ENCODE measurements at regions not wholly inside any gene's neighbourhood (a gene's known extent, or its start where the extent isn't known, plus 50 kb on each side); places are given as distances from the start of the nearest gene placed in this dataset.
"Not testable (repeated sequence)": the region's sequence is repeated elsewhere in the genome, so short reads cannot be mapped to it uniquely, and the experiment has no call there.

- H3K4me3 Mint-ChIP-seq: peak overlapping the region; percentile 24
- DNase-seq (no peak), ATAC-seq (peak in 1 of 2 donors; percentile 27)
- peaks cover 34% of the 10 kb centered on the region for H3K27me3 Mint-ChIP-seq (ENCODE audit: low read depth)
- no peaks in the 10 kb centered on the region for H3K36me3 Mint-ChIP-seq (ENCODE audit: insufficient read depth)
- no peaks in the 10 kb centered on the region for H3K9me3 Mint-ChIP-seq
- H3K4me1 Mint-ChIP-seq (ENCODE audit: low read depth): peaks cover 4% of the 10 kb centered on the region
Observed at GRCh38 chr2:58428096-58429013, 187.2 kb upstream of the FANCL start.

DNA sequence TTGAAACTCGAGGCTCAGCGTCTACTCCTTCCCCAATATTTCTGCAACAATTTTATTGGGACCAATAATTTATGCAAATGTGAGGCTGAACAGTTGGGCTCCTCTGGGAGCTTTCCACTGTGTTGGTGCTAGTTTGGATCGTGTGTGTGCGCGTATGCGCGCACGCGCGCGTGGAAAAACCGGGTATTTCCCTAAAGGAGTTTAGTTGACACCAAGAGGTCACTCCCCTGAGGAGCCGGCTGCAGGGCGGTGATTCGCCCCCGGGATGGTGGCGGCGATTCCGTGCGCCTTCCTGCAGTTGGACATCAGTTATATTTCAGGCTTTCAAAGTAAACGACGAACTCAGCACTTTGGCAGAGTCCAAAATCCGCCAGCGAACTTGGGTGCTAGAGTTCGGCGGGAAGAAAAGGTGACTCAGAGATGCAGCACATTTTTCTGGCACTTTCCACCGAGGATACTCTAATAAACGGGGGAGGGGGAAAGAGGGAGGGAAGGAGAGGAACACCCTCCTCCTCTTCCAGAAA, 186.5 kb upstream of the FANCL start:
- Mint-ChIP-seq H3K4me3 (peak overlapping the region; percentile 24), H3K27me3 (ENCODE audit: low read depth) (peaks cover 34% of the 10 kb centered on the region), H3K36me3 (ENCODE audit: insufficient read depth) (no peaks in the 10 kb centered on the region), H3K4me1 (ENCODE audit: low read depth) (peaks cover 4% of the 10 kb centered on the region), H3K9me3 (no peaks in the 10 kb centered on the region)
- DNase-seq (no peak), ATAC-seq (no peak)

DNA sequence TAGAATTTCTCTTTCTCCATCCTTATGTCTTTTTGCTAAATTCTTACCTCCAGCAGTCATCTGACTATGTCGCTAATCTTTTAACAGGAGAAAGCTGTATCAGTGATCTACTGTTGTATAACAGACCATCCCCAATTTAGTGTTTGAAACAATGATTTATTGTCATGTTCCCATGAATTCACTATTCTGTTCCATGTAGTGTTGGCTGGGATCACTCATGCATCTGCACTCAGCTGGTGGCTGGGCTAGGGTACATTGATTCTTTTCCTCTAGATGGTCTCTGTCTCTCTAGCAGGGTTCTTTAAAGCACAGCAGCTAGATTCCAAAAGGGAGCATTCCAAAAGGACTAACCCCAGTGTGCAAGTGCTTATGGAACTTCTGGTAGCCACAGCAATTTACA, 184.2 kb upstream of the FANCL start:
- DNase-seq: no peak
- H3K36me3 Mint-ChIP-seq (ENCODE audit: insufficient read depth): no peaks in the 10 kb centered on the region
- H3K4me3 Mint-ChIP-seq: no peak overlapping the region
- H3K27me3 Mint-ChIP-seq (ENCODE audit: low read depth): peaks cover 34% of the 10 kb centered on the region
- H3K4me1 Mint-ChIP-seq (ENCODE audit: low read depth): peaks cover 4% of the 10 kb centered on the region
- no peaks in the 10 kb centered on the region for H3K9me3 Mint-ChIP-seq
- no peak for ATAC-seq

DNA sequence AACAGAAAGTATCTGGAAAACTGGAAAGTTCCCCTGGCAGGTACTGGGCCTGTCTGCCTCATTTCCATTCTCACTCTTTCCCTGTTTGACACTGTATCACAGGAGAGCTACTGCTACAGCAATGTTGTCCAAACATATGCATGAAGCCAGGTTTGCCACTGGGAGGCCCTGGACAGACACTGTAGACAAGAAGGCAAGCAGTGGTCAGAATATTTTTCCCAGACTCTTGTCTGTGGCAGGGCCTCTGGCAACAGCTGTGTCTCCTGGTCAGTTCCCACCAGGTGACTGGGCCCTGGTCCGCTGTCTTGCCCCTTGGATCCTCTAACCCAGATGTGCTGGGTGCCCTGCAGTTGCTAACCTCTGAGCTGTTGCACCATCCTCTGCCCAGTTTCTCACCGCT, 178.9 kb upstream of the FANCL start:
- Mint-ChIP-seq H3K4me3 (no peak overlapping the region), H3K27me3 (ENCODE audit: low read depth) (peaks cover 2% of the 10 kb centered on the region), H3K36me3 (ENCODE audit: insufficient read depth) (no peaks in the 10 kb centered on the region), H3K9me3 (no peaks in the 10 kb centered on the region), H3K4me1 (ENCODE audit: low read depth) (no peaks in the 10 kb centered on the region)
- no peak for ATAC-seq
- no peak for DNase-seq

DNA sequence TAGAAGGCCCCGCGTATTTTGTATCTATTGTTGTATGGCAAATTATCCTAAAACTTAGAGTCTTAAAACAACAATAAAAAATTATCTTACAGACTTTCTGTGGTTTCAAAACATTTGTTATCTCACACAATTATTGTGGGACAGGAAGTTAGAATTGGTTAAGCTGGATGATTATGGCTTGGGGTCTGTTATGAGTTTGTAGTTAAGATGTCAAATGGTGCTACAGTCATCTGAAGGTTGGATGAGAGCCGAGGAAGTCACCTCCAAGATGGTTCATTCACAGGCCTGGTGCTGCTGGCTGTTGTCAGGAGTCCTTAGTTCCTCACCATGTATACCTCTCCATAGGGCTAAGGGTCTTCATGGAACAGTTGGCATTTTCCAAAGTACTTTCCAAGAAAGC, 175.6 kb upstream of the FANCL start:
- H3K36me3 Mint-ChIP-seq (ENCODE audit: insufficient read depth): no peaks in the 10 kb centered on the region
- ATAC-seq: no peak
- H3K4me3 Mint-ChIP-seq: no peak overlapping the region
- no peak for DNase-seq
- no peaks in the 10 kb centered on the region for H3K27me3 Mint-ChIP-seq (ENCODE audit: low read depth)
- no peaks in the 10 kb centered on the region for H3K4me1 Mint-ChIP-seq (ENCODE audit: low read depth)
- no peaks in the 10 kb centered on the region for H3K9me3 Mint-ChIP-seq

DNA sequence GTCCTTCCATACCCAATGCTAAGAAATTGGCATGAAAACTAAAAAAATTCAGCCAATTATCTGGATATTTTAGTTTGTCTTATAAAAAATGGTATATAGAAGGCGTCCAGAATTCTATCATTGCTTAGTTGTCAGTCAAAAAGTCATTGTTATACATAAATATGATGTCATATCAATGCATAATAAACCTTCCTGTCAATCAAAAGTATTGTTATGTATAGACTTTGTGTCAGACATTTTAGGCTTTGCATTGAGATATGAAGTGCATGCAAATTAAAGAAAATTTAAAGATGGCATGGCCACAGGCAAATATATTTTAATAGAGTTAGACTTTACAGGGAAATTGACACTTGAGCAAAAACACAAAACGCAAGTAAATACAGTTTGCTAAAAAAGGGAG, 173.4 kb upstream of the FANCL start:
- Mint-ChIP-seq H3K9me3 (no peaks in the 10 kb centered on the region), H3K4me1 (ENCODE audit: low read depth) (no peaks in the 10 kb centered on the region), H3K36me3 (ENCODE audit: insufficient read depth) (no peaks in the 10 kb centered on the region), H3K27me3 (ENCODE audit: low read depth) (no peaks in the 10 kb centered on the region), H3K4me3 (no peak overlapping the region)
- no peak for ATAC-seq
- DNase-seq: no peak

DNA sequence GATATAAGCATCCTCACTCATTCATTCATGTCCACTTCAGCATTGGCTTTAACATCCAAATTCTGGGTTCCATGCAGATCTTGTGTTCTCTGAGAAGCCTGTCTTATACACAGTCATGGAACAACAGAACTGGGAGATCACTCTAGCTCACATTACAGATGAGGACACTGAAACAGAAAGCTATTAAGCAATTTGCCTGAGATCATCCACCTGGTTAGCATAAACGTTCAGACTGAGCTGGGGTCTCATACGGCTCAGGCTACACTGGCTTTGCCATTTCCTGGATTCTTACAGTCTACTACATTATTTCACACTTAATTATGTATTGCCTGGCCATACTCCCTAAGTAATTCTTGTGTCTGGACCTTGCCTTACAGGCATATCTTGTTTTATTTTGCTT, 169.4 kb upstream of the FANCL start:
- no peak for DNase-seq
- no peaks in the 10 kb centered on the region for H3K27me3 Mint-ChIP-seq (ENCODE audit: low read depth)
- ATAC-seq: no peak
- no peaks in the 10 kb centered on the region for H3K4me1 Mint-ChIP-seq (ENCODE audit: low read depth)
- no peaks in the 10 kb centered on the region for H3K36me3 Mint-ChIP-seq (ENCODE audit: insufficient read depth)
- H3K4me3 Mint-ChIP-seq: no peak overlapping the region
- H3K9me3 Mint-ChIP-seq: no peaks in the 10 kb centered on the region

DNA sequence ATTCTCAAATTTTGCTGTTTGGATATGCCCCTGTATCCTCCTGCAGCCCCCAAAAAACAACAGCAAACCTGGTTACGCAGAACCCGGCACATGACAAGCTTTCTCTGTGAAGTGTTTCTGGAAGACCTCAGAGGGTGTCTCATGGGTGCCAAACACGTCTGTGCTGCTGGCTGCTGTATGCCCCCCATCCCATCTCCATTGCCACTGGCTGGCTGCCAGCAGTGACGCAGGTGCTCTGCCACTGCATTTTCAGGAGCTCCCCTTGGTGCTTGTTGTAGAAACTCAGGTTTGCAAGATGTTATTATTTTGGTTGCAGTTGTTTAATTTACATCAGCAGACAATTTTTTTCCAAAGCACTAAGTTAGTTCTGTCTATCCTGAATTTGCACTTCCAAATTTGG, 166.4 kb upstream of the FANCL start:
- no peak for DNase-seq
- no peak for ATAC-seq
- H3K27me3 Mint-ChIP-seq (ENCODE audit: low read depth): no peaks in the 10 kb centered on the region
- H3K9me3 Mint-ChIP-seq: no peaks in the 10 kb centered on the region
- H3K4me3 Mint-ChIP-seq: no peak overlapping the region
- H3K4me1 Mint-ChIP-seq (ENCODE audit: low read depth): no peaks in the 10 kb centered on the region
- no peaks in the 10 kb centered on the region for H3K36me3 Mint-ChIP-seq (ENCODE audit: insufficient read depth)

DNA sequence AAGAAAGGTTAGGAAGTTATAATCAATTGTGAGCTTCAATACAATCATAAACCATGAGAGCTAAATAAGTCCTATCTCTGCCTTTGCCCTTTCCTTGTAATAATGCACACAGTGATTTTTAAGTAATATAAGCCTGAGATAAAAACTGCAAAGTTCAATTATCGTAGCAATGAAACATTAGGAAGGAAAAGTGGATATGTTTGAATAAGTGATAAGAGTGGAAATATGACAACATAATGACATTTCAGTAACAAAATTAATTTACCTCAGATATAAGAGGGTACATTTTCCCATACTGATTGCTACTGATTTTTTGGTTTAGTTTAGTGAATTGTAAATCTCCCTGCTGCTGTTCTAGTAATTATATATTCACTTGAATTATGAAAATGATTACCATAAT, 164.2 kb upstream of the FANCL start:
- H3K4me3 Mint-ChIP-seq: no peak overlapping the region
- H3K36me3 Mint-ChIP-seq (ENCODE audit: insufficient read depth): no peaks in the 10 kb centered on the region
- DNase-seq (no peak), ATAC-seq (no peak)
- H3K9me3 Mint-ChIP-seq: no peaks in the 10 kb centered on the region
- no peaks in the 10 kb centered on the region for H3K4me1 Mint-ChIP-seq (ENCODE audit: low read depth)
- H3K27me3 Mint-ChIP-seq (ENCODE audit: low read depth): no peaks in the 10 kb centered on the region

DNA sequence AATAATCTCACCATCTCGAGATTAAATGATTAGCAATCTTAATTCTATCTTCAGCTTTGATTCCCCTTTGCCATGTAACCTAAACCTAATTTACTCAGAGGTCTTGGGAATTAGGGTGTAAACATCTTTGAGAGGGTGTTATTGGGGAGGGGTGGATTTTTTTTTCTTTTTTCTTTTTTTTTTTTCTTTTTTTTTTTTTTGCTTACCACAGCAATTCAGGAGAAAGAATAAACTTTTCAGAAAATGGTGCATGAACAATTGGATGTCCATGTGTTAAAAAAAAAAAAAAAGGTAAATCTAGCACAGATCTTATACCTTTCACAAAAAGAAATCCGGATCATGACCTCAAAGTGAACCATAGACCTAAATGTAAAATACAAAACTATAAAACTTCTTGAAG, 160.8 kb upstream of the FANCL start:
- Mint-ChIP-seq H3K4me1 (ENCODE audit: low read depth) (no peaks in the 10 kb centered on the region), H3K4me3 (no peak overlapping the region), H3K9me3 (no peaks in the 10 kb centered on the region), H3K27me3 (ENCODE audit: low read depth) (no peaks in the 10 kb centered on the region), H3K36me3 (ENCODE audit: insufficient read depth) (no peaks in the 10 kb centered on the region)
- DNase-seq (no peak), ATAC-seq (no peak)

DNA sequence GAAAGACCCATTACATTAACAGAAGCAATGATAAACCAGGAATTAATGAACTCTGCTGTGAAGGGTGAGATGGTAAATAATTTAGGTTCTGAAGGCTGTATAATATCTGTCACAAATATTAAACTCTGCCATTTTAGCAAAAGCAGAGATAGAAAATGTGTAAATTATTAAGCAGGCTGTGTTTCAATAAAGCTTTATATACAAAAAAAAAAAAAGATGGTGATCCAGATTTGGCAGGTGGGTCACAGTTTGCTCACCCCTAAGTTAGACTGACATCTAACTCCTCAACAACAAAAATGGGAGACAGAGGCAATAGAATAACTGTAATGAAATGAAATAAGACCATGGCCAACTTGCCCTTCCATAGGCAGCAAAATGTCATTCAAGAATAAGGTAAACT, 157.3 kb upstream of the FANCL start:
- Mint-ChIP-seq H3K9me3 (no peaks in the 10 kb centered on the region), H3K4me1 (ENCODE audit: low read depth) (no peaks in the 10 kb centered on the region), H3K27me3 (ENCODE audit: low read depth) (peaks cover 2% of the 10 kb centered on the region), H3K36me3 (ENCODE audit: insufficient read depth) (no peaks in the 10 kb centered on the region), H3K4me3 (no peak overlapping the region)
- DNase-seq (no peak), ATAC-seq (no peak)

GRCh38 chr2:58387701-58388100, 146.6 kb upstream of the FANCL start:
- no peaks in the 10 kb centered on the region for H3K9me3 Mint-ChIP-seq

DNA sequence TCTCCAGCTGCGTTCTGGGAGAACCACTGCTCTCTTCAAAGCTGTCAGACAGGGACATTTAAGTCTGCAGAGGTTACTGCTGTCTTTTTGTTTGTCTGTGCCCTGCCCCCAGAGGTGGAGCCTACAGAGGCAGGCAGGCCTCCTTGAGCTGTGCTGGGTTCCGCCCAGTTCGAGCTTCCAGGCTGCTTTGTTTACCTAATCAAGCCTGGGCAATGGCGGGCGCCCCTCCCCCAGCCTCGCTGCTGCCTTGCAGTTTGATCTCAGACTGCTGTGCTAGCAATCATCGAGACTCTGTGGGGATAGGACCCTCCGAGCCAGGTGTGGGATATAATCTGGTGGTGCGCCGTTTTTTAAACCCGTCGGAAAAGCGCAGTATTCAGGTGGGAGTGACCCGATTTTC, 145.8 kb upstream of the FANCL start:
- H3K27me3 Mint-ChIP-seq (ENCODE audit: low read depth); H3K4me3 Mint-ChIP-seq; H3K4me1 Mint-ChIP-seq (ENCODE audit: low read depth); H3K36me3 Mint-ChIP-seq (ENCODE audit: insufficient read depth); DNase-seq; H3K9me3 Mint-ChIP-seq; ATAC-seq: not testable (repeated sequence)

More at GRCh38 chr2:58387701-58388100, 146.6 kb upstream of the FANCL start:
- Mint-ChIP-seq H3K4me1 (ENCODE audit: low read depth) (no peaks in the 10 kb centered on the region), H3K27me3 (ENCODE audit: low read depth) (no peaks in the 10 kb centered on the region), H3K4me3 (no peak overlapping the region), H3K36me3 (ENCODE audit: insufficient read depth) (no peaks in the 10 kb centered on the region)
- DNase-seq (no peak), ATAC-seq (no peak)

DNA sequence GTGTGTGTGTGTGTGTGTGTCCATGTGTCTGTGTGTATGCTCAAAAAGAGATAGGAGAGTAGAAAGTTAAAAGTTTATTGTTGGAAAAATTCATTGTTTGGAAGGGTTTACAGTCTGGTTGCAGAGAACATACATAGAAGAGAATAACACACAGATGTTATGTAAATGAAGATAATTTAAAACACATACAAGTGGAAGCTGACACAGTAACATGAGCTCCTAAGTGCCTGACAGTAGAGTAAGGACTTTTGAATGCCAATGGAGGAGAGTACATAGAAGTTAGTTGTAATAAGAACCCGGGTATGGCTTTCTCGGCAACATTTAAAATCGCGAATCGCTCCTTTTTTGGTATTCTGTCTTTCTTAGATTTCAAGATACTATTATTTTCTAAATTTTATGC, 137.0 kb upstream of the FANCL start:
- H3K9me3 Mint-ChIP-seq: no peaks in the 10 kb centered on the region
- no peaks in the 10 kb centered on the region for H3K36me3 Mint-ChIP-seq (ENCODE audit: insufficient read depth)
- ATAC-seq: no peak
- no peaks in the 10 kb centered on the region for H3K27me3 Mint-ChIP-seq (ENCODE audit: low read depth)
- H3K4me3 Mint-ChIP-seq: no peak overlapping the region
- peaks cover 3% of the 10 kb centered on the region for H3K4me1 Mint-ChIP-seq (ENCODE audit: low read depth)
- DNase-seq: no peak

GRCh38 chr2:58377181-58377580, 136.1 kb upstream of the FANCL start:
- no peak for ATAC-seq
- peaks cover 3% of the 10 kb centered on the region for H3K4me1 Mint-ChIP-seq (ENCODE audit: low read depth)

More at GRCh38 chr2:58377181-58377580, 136.1 kb upstream of the FANCL start:
- Mint-ChIP-seq H3K9me3 (no peaks in the 10 kb centered on the region), H3K4me3 (no peak overlapping the region), H3K36me3 (ENCODE audit: insufficient read depth) (no peaks in the 10 kb centered on the region), H3K27me3 (ENCODE audit: low read depth) (no peaks in the 10 kb centered on the region)
- DNase-seq: no peak

Data from activated T-cell treated with anti-CD3 and anti-CD28 coated beads, Interleukin-2, amount 50 U/mL, for 4 hours (primary cell).